Smooth muscle cell (in vitro differentiated cells): ENCODE measurements at regions not wholly inside any gene's neighbourhood (a gene's known extent, or its start where the extent isn't known, plus 50 kb on each side); places are given as distances from the start of the nearest gene placed in this dataset.
"Not testable (repeated sequence)": the region's sequence is repeated elsewhere in the genome, so short reads cannot be mapped to it uniquely, and the experiment has no call there.

Experiments
- DNase-seq: peaks from one replicate; lab custom pipeline; 2025; ENCODE audit not compliant: unreplicated experiment; lab: John Stamatoyannopoulos, UW
- H2AFZ ChIP-seq: fragments of 200-600 bp; sonication (generic); 2 replicates; pipeline ENCODE4 v1.6.0; 2016; ENCODE audit warnings: antibody characterized with exemption, low read depth, mild to moderate bottlenecking
- H3F3A ChIP-seq: fragments of 200-600 bp; sonication (generic); 2 replicates; pipeline ENCODE4 v1.6.0; 2017; ENCODE audit warnings: antibody characterized with exemption, low read depth
- H3K27ac ChIP-seq: fragments of 200-600 bp; sonication (generic); 2 replicates; pipeline ENCODE4 v1.5.1; 2016; ENCODE audit warnings: low read depth, mild to moderate bottlenecking
- H3K27me3 ChIP-seq: fragments of 200-600 bp; sonication (generic); 2 replicates; pipeline ENCODE4 v1.6.1; 2016; ENCODE audit warnings: low read depth, mild to moderate bottlenecking
- H3K36me3 ChIP-seq: fragments of 200-600 bp; sonication (generic); 2 replicates; pipeline ENCODE4 v1.5.1; 2016; ENCODE audit warnings: low read depth
- H3K4me1 ChIP-seq: fragments of 200-600 bp; sonication (generic); 2 replicates; pipeline ENCODE4 v1.5.1; 2016; ENCODE audit warnings: low read depth
- H3K4me2 ChIP-seq: fragments of 200-600 bp; sonication (generic); 2 replicates; pipeline ENCODE4 v1.6.0; 2016; ENCODE audit warnings: mild to moderate bottlenecking
- H3K4me3 ChIP-seq: fragments of 200-600 bp; sonication (generic); 2 replicates; pipeline ENCODE4 v1.5.1; 2016; ENCODE audit warnings: mild to moderate bottlenecking
- H3K79me2 ChIP-seq: fragments of 200-600 bp; sonication (generic); 2 replicates; pipeline ENCODE4 v1.6.0; 2016; ENCODE audit warnings: low read depth, mild to moderate bottlenecking
- H3K9ac ChIP-seq: fragments of 200-600 bp; sonication (generic); 2 replicates; pipeline ENCODE4 v1.6.0; 2016; ENCODE audit warnings: low read depth
- H3K9me3 ChIP-seq: fragments of 200-600 bp; sonication (generic); replicated peaks from 2 replicates; pipeline ENCODE4 v1.5.1; 2016; ENCODE audit warnings: low read depth
- H4K20me1 ChIP-seq: fragments of 200-600 bp; sonication (generic); 2 replicates; pipeline ENCODE4 v1.6.0; 2016; ENCODE audit warnings: low read depth
- WGBS: methylation state at CpG from one replicate; pipeline ENCODE4 v1.1.7; 2016; ENCODE audit warnings: low lambda C conversion rate; 5-methylcytosine and 5-hydroxymethylcytosine counted together
- TF ChIP-seq, protein P1 (sequence below): fragments of 200-600 bp; sonication (generic); IDR thresholded peaks from 2 replicates; pipeline ENCODE4 v1.5.1; 2017; ENCODE audit warnings: borderline replicate concordance, mild to moderate bottlenecking, antibody characterized with exemption; ENCODE audit not compliant: insufficient read depth, poor library complexity, severe bottlenecking

GRCh38 chr2:18971628-18972027 lies 382.3 kb upstream of the NT5C1B start:
- no peak overlapping the region for H3K9ac ChIP-seq
- H3K36me3 ChIP-seq, result no peaks in the 10 kb centered on the region
- peaks cover 2% of the 10 kb centered on the region for H3K4me1 ChIP-seq
- H3F3A ChIP-seq, result peaks cover 12% of the 10 kb centered on the region
- no peaks in the 10 kb centered on the region for H3K9me3 ChIP-seq
- no peaks in the 10 kb centered on the region for H3K79me2 ChIP-seq
- H3K27ac ChIP-seq, result no peak overlapping the region
- TF ChIP-seq, protein P1, sequence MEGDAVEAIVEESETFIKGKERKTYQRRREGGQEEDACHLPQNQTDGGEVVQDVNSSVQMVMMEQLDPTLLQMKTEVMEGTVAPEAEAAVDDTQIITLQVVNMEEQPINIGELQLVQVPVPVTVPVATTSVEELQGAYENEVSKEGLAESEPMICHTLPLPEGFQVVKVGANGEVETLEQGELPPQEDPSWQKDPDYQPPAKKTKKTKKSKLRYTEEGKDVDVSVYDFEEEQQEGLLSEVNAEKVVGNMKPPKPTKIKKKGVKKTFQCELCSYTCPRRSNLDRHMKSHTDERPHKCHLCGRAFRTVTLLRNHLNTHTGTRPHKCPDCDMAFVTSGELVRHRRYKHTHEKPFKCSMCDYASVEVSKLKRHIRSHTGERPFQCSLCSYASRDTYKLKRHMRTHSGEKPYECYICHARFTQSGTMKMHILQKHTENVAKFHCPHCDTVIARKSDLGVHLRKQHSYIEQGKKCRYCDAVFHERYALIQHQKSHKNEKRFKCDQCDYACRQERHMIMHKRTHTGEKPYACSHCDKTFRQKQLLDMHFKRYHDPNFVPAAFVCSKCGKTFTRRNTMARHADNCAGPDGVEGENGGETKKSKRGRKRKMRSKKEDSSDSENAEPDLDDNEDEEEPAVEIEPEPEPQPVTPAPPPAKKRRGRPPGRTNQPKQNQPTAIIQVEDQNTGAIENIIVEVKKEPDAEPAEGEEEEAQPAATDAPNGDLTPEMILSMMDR, result no peak
- H3K4me2 ChIP-seq, result no peak overlapping the region
- H3K27me3 ChIP-seq, result no peaks in the 10 kb centered on the region
- H4K20me1 ChIP-seq, result no peaks in the 10 kb centered on the region
- no peak for DNase-seq
- H2AFZ ChIP-seq, result no peak overlapping the region
- H3K4me3 ChIP-seq, result no peak overlapping the region

DNA sequence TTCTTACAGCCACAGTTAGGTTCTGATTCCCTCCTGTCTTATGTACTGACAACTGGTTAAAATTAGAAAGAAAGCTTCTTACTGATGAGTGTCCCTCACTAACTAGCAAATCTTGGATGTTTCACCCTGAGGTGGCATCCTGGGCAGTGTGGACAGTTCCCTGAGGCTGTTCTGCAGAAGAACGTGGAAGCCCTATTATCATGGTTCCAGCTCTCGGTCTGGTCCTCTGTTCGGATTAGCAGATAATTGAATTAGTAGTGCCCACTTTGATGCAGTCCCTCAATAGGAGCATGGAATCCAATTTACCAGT lies 381.7 kb upstream of the NT5C1B start:
- Histone ChIP-seq H4K20me1 (no peaks in the 10 kb centered on the region), H3K4me3 (no peak overlapping the region), H3K4me1 (no peaks in the 10 kb centered on the region), H2AFZ (no peak overlapping the region), H3K9me3 (no peaks in the 10 kb centered on the region), H3K27me3 (no peaks in the 10 kb centered on the region), H3K27ac (no peak overlapping the region), H3K36me3 (no peaks in the 10 kb centered on the region), H3K4me2 (no peak overlapping the region), H3K9ac (no peak overlapping the region), H3K79me2 (no peaks in the 10 kb centered on the region), H3F3A (peaks cover 10% of the 10 kb centered on the region)
- WGBS, result 78% methylated on average over 3 of the region's 3 CpGs
- TF ChIP-seq, protein P1, result no peak
- DNase-seq, result no peak

- TF ChIP-seq, protein P1, result no peak
- no peak for DNase-seq
- Histone ChIP-seq H3K4me2 (no peak overlapping the region), H3K79me2 (no peaks in the 10 kb centered on the region), H3K27ac (no peak overlapping the region), H3K27me3 (no peaks in the 10 kb centered on the region), H3K4me3 (no peak overlapping the region), H3K9ac (no peak overlapping the region), H3F3A (no peaks in the 10 kb centered on the region), H2AFZ (no peak overlapping the region), H3K9me3 (no peaks in the 10 kb centered on the region), H4K20me1 (no peaks in the 10 kb centered on the region), H3K36me3 (no peaks in the 10 kb centered on the region), H3K4me1 (no peaks in the 10 kb centered on the region)
- WGBS, result 57% methylated on average over 1 of the region's 1 CpG
Observed at GRCh38 chr2:18966131-18966530, 376.8 kb upstream of the NT5C1B start.

GRCh38 chr2:18963739-18964256 lies 374.4 kb upstream of the NT5C1B start:
- H3K9ac ChIP-seq, H3K4me3 ChIP-seq, H3K79me2 ChIP-seq, H3K4me1 ChIP-seq, H3F3A ChIP-seq, H3K27ac ChIP-seq, H3K27me3 ChIP-seq, H3K4me2 ChIP-seq, H4K20me1 ChIP-seq, DNase-seq, H2AFZ ChIP-seq, H3K9me3 ChIP-seq, H3K36me3 ChIP-seq: not testable (repeated sequence)
- WGBS, result 70% methylated on average over 3 of the region's 3 CpGs
